NCI-H1105 (cell line): ENCODE measurements at regions not wholly inside any gene's neighbourhood (a gene's known extent, or its start where the extent isn't known, plus 50 kb on each side); places are given as distances from the start of the nearest gene placed in this dataset.

Experiments used
- DNase-seq: peaks from one replicate; lab custom pipeline; 2025; lab: John Stamatoyannopoulos, UW

- no peak for DNase-seq
Observed at GRCh38 chr2:67516899-67517530, 119.9 kb downstream of the ETAA1 start.

- no peak for DNase-seq
Observed at GRCh38 chr2:67522148-67522547, 125.0 kb downstream of the ETAA1 start.

- DNase-seq, result no peak
Observed at GRCh38 chr2:67524213-67524612, 127.1 kb downstream of the ETAA1 start.

GRCh38 chr2:67524777-67525176 is 127.6 kb downstream of the ETAA1 start:
- DNase-seq, result no peak

GRCh38 chr2:67526283-67526682 is 129.2 kb downstream of the ETAA1 start:
- no peak for DNase-seq

GRCh38 chr2:67528320-67528719 is 131.2 kb downstream of the ETAA1 start:
- DNase-seq, result no peak

GRCh38 chr2:67532387-67532786 is 135.3 kb downstream of the ETAA1 start:
- DNase-seq, result no peak

- DNase-seq, result no peak
Observed at GRCh38 chr2:67534745-67535144, 137.6 kb downstream of the ETAA1 start.

- no peak for DNase-seq
Observed at GRCh38 chr2:67540962-67541361, 143.8 kb downstream of the ETAA1 start.

GRCh38 chr2:67544286-67544685 is 147.2 kb downstream of the ETAA1 start:
- DNase-seq, result no peak

- DNase-seq, result no peak
Observed at GRCh38 chr2:67548317-67549201, 151.4 kb downstream of the ETAA1 start.

GRCh38 chr2:67559156-67559555 is 162.0 kb downstream of the ETAA1 start:
- no peak for DNase-seq

- DNase-seq, result no peak
Observed at GRCh38 chr2:67560771-67561456, 163.8 kb downstream of the ETAA1 start.

GRCh38 chr2:67561457-67561965 is 164.4 kb downstream of the ETAA1 start:
- DNase-seq, result no peak

GRCh38 chr2:67564076-67564475 is 166.9 kb downstream of the ETAA1 start:
- DNase-seq, result no peak

- no peak for DNase-seq
Observed at GRCh38 chr2:67564626-67565025, 167.5 kb downstream of the ETAA1 start.

- no peak for DNase-seq
Observed at GRCh38 chr2:67565262-67565661, 168.1 kb downstream of the ETAA1 start.

- DNase-seq, result no peak
Observed at GRCh38 chr2:67565761-67566160, 168.6 kb downstream of the ETAA1 start.

GRCh38 chr2:67566285-67566684 is 169.2 kb downstream of the ETAA1 start:
- DNase-seq, result no peak

- no peak for DNase-seq
Observed at GRCh38 chr2:67566958-67567635, 170.0 kb downstream of the ETAA1 start.

GRCh38 chr2:67567886-67568285 is 170.8 kb downstream of the ETAA1 start:
- DNase-seq, result no peak

GRCh38 chr2:67570611-67571010 is 173.5 kb downstream of the ETAA1 start:
- no peak for DNase-seq
